ENCODE measurements at regions not wholly inside any gene's neighbourhood (a gene's known extent, or its start where the extent isn't known, plus 50 kb on each side); places are given as distances from the start of the nearest gene placed in this dataset.

GRCh38 chr3:69659180-69659910 is 79.9 kb upstream of the MITF start:
- no peak overlapping the region for H3K27ac Mint-ChIP-seq
- CTCF ChIA-PET = no interaction called here
- ATAC-seq (no peak), DNase-seq (ENCODE audit: low spot score) (no peak)
- no peaks in the 10 kb centered on the region for H3K4me1 Mint-ChIP-seq
- POLR2A ChIA-PET = no interaction called here
- H3K9me3 Mint-ChIP-seq = peaks cover 27% of the 10 kb centered on the region
- TF ChIP-seq, protein P1, sequence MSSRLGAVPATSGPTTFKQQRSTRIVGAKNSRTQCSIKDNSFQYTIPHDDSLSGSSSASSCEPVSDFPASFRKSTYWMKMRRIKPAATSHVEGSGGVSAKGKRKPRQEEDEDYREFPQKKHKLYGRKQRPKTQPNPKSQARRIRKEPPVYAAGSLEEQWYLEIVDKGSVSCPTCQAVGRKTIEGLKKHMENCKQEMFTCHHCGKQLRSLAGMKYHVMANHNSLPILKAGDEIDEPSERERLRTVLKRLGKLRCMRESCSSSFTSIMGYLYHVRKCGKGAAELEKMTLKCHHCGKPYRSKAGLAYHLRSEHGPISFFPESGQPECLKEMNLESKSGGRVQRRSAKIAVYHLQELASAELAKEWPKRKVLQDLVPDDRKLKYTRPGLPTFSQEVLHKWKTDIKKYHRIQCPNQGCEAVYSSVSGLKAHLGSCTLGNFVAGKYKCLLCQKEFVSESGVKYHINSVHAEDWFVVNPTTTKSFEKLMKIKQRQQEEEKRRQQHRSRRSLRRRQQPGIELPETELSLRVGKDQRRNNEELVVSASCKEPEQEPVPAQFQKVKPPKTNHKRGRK (CRISPR knock-in tag; IDR thresholded peaks at IDR 0.05; ENCODE audit: borderline replicate concordance) = no peak
- TF ChIP-seq FOXP1 (CRISPR knock-in tag; IDR thresholded peaks at IDR 0.05; ENCODE audit: borderline replicate concordance) = no peak
- no peak for TF ChIP-seq AR (CRISPR knock-in tag; IDR thresholded peaks at IDR 0.05)
- TF ChIP-seq ELF4 (CRISPR knock-in tag; IDR thresholded peaks at IDR 0.05; ENCODE audit: low read depth) = no peak
- no peak for TF ChIP-seq ZNF263 (CRISPR knock-in tag; IDR thresholded peaks at IDR 0.05; ENCODE audit: low read depth)
- no peak for TF ChIP-seq USF1 (CRISPR knock-in tag; IDR thresholded peaks at IDR 0.05)
- TF ChIP-seq, protein P2, sequence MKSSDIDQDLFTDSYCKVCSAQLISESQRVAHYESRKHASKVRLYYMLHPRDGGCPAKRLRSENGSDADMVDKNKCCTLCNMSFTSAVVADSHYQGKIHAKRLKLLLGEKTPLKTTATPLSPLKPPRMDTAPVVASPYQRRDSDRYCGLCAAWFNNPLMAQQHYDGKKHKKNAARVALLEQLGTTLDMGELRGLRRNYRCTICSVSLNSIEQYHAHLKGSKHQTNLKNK (CRISPR knock-in tag; IDR thresholded peaks at IDR 0.05) = no peak
- TF ChIP-seq NR2C2 (CRISPR knock-in tag; IDR thresholded peaks at IDR 0.05) = no peak
- TF ChIP-seq, protein P3, sequence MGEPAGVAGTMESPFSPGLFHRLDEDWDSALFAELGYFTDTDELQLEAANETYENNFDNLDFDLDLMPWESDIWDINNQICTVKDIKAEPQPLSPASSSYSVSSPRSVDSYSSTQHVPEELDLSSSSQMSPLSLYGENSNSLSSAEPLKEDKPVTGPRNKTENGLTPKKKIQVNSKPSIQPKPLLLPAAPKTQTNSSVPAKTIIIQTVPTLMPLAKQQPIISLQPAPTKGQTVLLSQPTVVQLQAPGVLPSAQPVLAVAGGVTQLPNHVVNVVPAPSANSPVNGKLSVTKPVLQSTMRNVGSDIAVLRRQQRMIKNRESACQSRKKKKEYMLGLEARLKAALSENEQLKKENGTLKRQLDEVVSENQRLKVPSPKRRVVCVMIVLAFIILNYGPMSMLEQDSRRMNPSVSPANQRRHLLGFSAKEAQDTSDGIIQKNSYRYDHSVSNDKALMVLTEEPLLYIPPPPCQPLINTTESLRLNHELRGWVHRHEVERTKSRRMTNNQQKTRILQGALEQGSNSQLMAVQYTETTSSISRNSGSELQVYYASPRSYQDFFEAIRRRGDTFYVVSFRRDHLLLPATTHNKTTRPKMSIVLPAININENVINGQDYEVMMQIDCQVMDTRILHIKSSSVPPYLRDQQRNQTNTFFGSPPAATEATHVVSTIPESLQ (CRISPR knock-in tag; IDR thresholded peaks at IDR 0.05) = no peak
- no peak for TF ChIP-seq HMGXB4 (CRISPR knock-in tag; IDR thresholded peaks at IDR 0.05)
- no peak for TF ChIP-seq KAT7 (CRISPR knock-in tag; IDR thresholded peaks at IDR 0.05; ENCODE audit: borderline replicate concordance)
- TF ChIP-seq ZNF232 (CRISPR knock-in tag; IDR thresholded peaks at IDR 0.05) = no peak
- TF ChIP-seq, protein P4, sequence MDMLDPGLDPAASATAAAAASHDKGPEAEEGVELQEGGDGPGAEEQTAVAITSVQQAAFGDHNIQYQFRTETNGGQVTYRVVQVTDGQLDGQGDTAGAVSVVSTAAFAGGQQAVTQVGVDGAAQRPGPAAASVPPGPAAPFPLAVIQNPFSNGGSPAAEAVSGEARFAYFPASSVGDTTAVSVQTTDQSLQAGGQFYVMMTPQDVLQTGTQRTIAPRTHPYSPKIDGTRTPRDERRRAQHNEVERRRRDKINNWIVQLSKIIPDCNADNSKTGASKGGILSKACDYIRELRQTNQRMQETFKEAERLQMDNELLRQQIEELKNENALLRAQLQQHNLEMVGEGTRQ (CRISPR knock-in tag; IDR thresholded peaks at IDR 0.05) = no peak
- TF ChIP-seq FOXP4 (CRISPR knock-in tag; IDR thresholded peaks at IDR 0.05) = no peak
- no peak for TF ChIP-seq CREM (CRISPR knock-in tag; IDR thresholded peaks at IDR 0.05)
- no peak for TF ChIP-seq ERG (CRISPR knock-in tag; IDR thresholded peaks at IDR 0.05)
- no peaks in the 10 kb centered on the region; the same call in 1 of the 2 replicates for H3K27me3 Mint-ChIP-seq (ENCODE audit: low read depth)
- no peak overlapping the region for H3K4me3 Mint-ChIP-seq
- H3K36me3 Mint-ChIP-seq = peaks cover 11% of the 10 kb centered on the region

Measured in WTC11 (cell line).